HEK293 (cell line): ENCODE measurements at regions not wholly inside any gene's neighbourhood (a gene's known extent, or its start where the extent isn't known, plus 50 kb on each side); places are given as distances from the start of the nearest gene placed in this dataset.

Experiments used
- CTCF ChIA-PET: fragments of 350-600 bp; formaldehyde crosslinking; extraction: SDS; loops from one replicate; lab custom pipeline; 2021; ENCODE audit warnings: antibody characterized with exemption; lab: Yijun Ruan, JAX
- POLR2A ChIA-PET: fragments of 300-600 bp; formaldehyde crosslinking; extraction: SDS; loops from one replicate; lab custom pipeline; 2020; ENCODE audit warnings: antibody characterized with exemption, inconsistent platforms; lab: Yijun Ruan, JAX
- H3K27ac ChIP-seq: fragments of 200-500 bp; sonication (Bioruptor generic); 2 replicates; pipeline ENCODE4 v1.5.1; 2014; ENCODE audit warnings: low read depth, low read length, control low read depth, inconsistent platforms; ENCODE audit errors: extremely low read depth
- H3K36me3 ChIP-seq, 2 experiments: fragments of 200-500 bp in 1 of 2; sonication (Bioruptor generic) in 1 of 2; 1 replicate in 1 of 2; 2 replicates in 1 of 2; pipeline ENCODE4 v1.5.1; 2014 to 2017; ENCODE audit warnings: inconsistent platforms in 2 of 2, low read length in 2 of 2; ENCODE audit not compliant: control insufficient read depth in 2 of 2, insufficient read depth in 1 of 2
- H3K4me1 ChIP-seq: fragments of 200-500 bp; sonication (Bioruptor generic); 2 replicates; pipeline ENCODE4 v1.5.1; 2014; ENCODE audit warnings: mild to moderate bottlenecking, low read length, inconsistent platforms; ENCODE audit not compliant: control insufficient read depth, insufficient read depth
- H3K4me3 ChIP-seq: 2 replicates; pipeline ENCODE4 v1.5.1; 2011; ENCODE audit warnings: low read depth, mild to moderate bottlenecking, control low read depth, low read length, moderate library complexity
- H3K9me3 ChIP-seq: fragments of 200-500 bp; sonication (Bioruptor generic); 2 replicates; pipeline ENCODE4 v1.5.1; 2014; ENCODE audit warnings: low read depth, low read length, inconsistent platforms; ENCODE audit not compliant: control insufficient read depth, insufficient read depth
- BCL11B ChIP-seq: fragments of 450-650 bp; formaldehyde crosslinking; IDR thresholded peaks from 2 replicates; pipeline ENCODE4 v1.5.1; 2016; ENCODE audit warnings: low read depth, missing biosample characterization, missing genetic modification characterization
- HOXC10 ChIP-seq: sonication (generic); formaldehyde crosslinking; IDR thresholded peaks from 2 replicates; pipeline ENCODE4 v1.8.1; 2023; ENCODE audit warnings: mild to moderate bottlenecking, missing genetic modification reagents
- HOXD13 ChIP-seq: sonication (generic); formaldehyde crosslinking; IDR thresholded peaks from 2 replicates; pipeline ENCODE4 v1.8.0; 2022; ENCODE audit warnings: missing genetic modification reagents, borderline replicate concordance
- KLF16 ChIP-seq: fragments of 450-650 bp; formaldehyde crosslinking; IDR thresholded peaks from 2 replicates; pipeline ENCODE4 v1.5.1; 2017; ENCODE audit warnings: missing biosample characterization, missing genetic modification characterization
- MYNN ChIP-seq: fragments of 450-650 bp; formaldehyde crosslinking; IDR thresholded peaks from 2 replicates; pipeline ENCODE4 v1.5.1; 2016; ENCODE audit warnings: missing biosample characterization, missing genetic modification characterization, borderline replicate concordance
- RBAK ChIP-seq: fragments of 450-650 bp; formaldehyde crosslinking; IDR thresholded peaks from 2 replicates; pipeline ENCODE4 v1.5.1; 2016; ENCODE audit warnings: missing biosample characterization, missing genetic modification characterization
- SETDB1 ChIP-seq: IDR thresholded peaks from one replicate; pipeline ENCODE4 v1.6.1; 2017; ENCODE audit warnings: mild to moderate bottlenecking, low read length, moderate library complexity, mixed read lengths; ENCODE audit not compliant: insufficient read length
- SP7 ChIP-seq: fragments of 450-650 bp; formaldehyde crosslinking; IDR thresholded peaks from 2 replicates; pipeline ENCODE4 v1.5.1; 2016; ENCODE audit warnings: missing biosample characterization, missing genetic modification characterization
- ZBTB7A ChIP-seq: fragments of 450-650 bp; formaldehyde crosslinking; IDR thresholded peaks from 2 replicates; pipeline ENCODE4 v1.5.1; 2016; ENCODE audit warnings: low read depth, missing biosample characterization, missing genetic modification characterization
- ZNF169 ChIP-seq: fragments of 450-650 bp; formaldehyde crosslinking; IDR thresholded peaks from 2 replicates; pipeline ENCODE4 v1.5.1; 2016; ENCODE audit warnings: missing biosample characterization, missing genetic modification characterization
- ZNF221 ChIP-seq: fragments of 450-650 bp; formaldehyde crosslinking; IDR thresholded peaks from 2 replicates; pipeline ENCODE4 v1.5.1; 2017; ENCODE audit warnings: missing biosample characterization, missing genetic modification characterization, borderline replicate concordance
- ZNF341 ChIP-seq: fragments of 450-650 bp; formaldehyde crosslinking; IDR thresholded peaks from 2 replicates; pipeline ENCODE4; 2016; ENCODE audit warnings: low read depth, missing biosample characterization, missing genetic modification characterization
- ZNF354C ChIP-seq: fragments of 450-650 bp; formaldehyde crosslinking; IDR thresholded peaks from 2 replicates; pipeline ENCODE4 v1.5.1; 2016; ENCODE audit warnings: missing biosample characterization, missing genetic modification characterization, low read depth, borderline replicate concordance
- ZNF366 ChIP-seq: fragments of 450-650 bp; formaldehyde crosslinking; conservative IDR thresholded peaks from 2 replicates; pipeline ENCODE4 v1.5.1; 2016; ENCODE audit warnings: missing biosample characterization, missing genetic modification characterization
- ZNF48 ChIP-seq: fragments of 450-650 bp; formaldehyde crosslinking; IDR thresholded peaks from 2 replicates; pipeline ENCODE4 v1.5.1; 2016; ENCODE audit warnings: missing biosample characterization, missing genetic modification characterization
- ZNF585B ChIP-seq: fragments of 450-650 bp; formaldehyde crosslinking; IDR thresholded peaks from 2 replicates; pipeline ENCODE4 v1.5.1; 2016; ENCODE audit warnings: missing biosample characterization, missing genetic modification characterization
- ZNF654 ChIP-seq: fragments of 450-650 bp; formaldehyde crosslinking; IDR thresholded peaks from 2 replicates; pipeline ENCODE4 v1.5.1; 2016; ENCODE audit warnings: low read depth, missing biosample characterization, missing genetic modification characterization
- ZNF747 ChIP-seq: fragments of 450-650 bp; formaldehyde crosslinking; IDR thresholded peaks from 2 replicates; pipeline ENCODE4 v1.5.1; 2016; ENCODE audit warnings: missing biosample characterization, missing genetic modification characterization
- ZNF792 ChIP-seq: fragments of 450-650 bp; formaldehyde crosslinking; IDR thresholded peaks from 2 replicates; pipeline ENCODE4 v1.5.1; 2016; ENCODE audit warnings: missing biosample characterization, missing genetic modification characterization
- ZNF837 ChIP-seq: fragments of 450-650 bp; formaldehyde crosslinking; IDR thresholded peaks from 2 replicates; pipeline ENCODE4 v1.5.1; 2016; ENCODE audit warnings: missing biosample characterization, missing genetic modification characterization
- TF ChIP-seq, protein P1 (sequence below): fragments of 450-650 bp; formaldehyde crosslinking; optimal IDR thresholded peaks from 2 replicates; pipeline ENCODE3; 2016; ENCODE audit warnings: missing biosample characterization, mild to moderate bottlenecking, missing genetic modification characterization
- TF ChIP-seq, protein P2 (sequence below): fragments of 450-650 bp; formaldehyde crosslinking; IDR thresholded peaks from 2 replicates; pipeline ENCODE4 v1.5.1; 2016; ENCODE audit warnings: missing biosample characterization, missing genetic modification characterization
- TF ChIP-seq, protein P3 (sequence below): fragments of 450-650 bp; formaldehyde crosslinking; IDR thresholded peaks from 2 replicates; pipeline ENCODE4 v1.5.0; 2017; ENCODE audit warnings: missing biosample characterization, missing genetic modification characterization, borderline replicate concordance
- TF ChIP-seq, protein P4 (sequence below): fragments of 450-650 bp; formaldehyde crosslinking; IDR thresholded peaks from 2 replicates; pipeline ENCODE4; 2016; ENCODE audit warnings: missing biosample characterization, missing genetic modification characterization
- TF ChIP-seq, protein P5 (sequence below): fragments of 450-650 bp; formaldehyde crosslinking; IDR thresholded peaks from 2 replicates; pipeline ENCODE4 v1.5.1; 2016; ENCODE audit warnings: missing biosample characterization, missing genetic modification characterization

DNA sequence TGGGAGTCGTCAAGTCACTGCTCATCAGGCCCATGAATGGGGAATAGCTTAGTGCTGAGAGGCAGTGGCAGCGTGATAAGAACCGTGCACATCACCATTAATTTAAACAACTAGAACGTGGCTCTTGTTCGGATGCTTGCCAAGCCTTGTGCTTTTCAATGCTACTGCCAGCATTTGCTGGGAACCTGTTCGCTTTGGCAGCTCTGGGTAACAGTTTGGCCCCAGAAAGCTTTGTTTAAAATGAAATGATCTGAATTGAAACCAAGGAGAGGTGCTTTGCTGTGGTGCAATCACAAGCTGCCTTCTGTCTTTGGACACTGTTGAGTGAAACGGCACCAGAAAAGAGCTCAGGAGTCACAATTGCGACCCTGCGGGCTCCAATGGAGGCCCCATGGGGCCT is 53.5 kb upstream of the OLFM4 start (continued):
- TF ChIP-seq, protein P1, sequence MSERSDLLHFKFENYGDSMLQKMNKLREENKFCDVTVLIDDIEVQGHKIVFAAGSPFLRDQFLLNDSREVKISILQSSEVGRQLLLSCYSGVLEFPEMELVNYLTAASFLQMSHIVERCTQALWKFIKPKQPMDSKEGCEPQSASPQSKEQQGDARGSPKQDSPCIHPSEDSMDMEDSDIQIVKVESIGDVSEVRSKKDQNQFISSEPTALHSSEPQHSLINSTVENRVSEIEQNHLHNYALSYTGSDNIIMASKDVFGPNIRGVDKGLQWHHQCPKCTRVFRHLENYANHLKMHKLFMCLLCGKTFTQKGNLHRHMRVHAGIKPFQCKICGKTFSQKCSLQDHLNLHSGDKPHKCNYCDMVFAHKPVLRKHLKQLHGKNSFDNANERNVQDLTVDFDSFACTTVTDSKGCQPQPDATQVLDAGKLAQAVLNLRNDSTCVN (tag by site-specific recombination) = no peak
- no peak for TF ChIP-seq ZNF654 (tag by site-specific recombination)
- no peak for TF ChIP-seq SETDB1
- no peak for TF ChIP-seq ZNF221 (tag by site-specific recombination)

DNA sequence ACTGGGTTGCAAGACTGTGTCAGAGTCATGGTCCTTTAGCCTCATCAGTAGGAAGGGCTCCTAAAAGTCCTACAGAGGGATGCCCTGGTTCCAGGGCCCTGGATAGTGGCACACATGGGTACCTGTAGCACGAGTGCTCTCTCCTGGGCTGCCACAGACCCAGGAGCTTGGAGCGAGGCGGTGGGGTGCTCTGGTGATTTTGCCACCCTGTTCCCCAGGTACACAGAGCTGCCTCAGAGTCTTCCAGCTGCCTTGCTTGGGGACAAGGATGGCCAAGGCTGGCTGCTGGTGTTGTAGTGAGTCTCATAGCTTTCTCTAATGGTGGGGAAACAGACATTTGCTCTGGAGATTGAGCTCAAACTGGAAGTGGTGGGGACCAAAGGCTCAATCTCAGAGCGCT is 53.9 kb upstream of the OLFM4 start:
- no peak overlapping the region for H3K4me3 ChIP-seq
- TF ChIP-seq, protein P2, sequence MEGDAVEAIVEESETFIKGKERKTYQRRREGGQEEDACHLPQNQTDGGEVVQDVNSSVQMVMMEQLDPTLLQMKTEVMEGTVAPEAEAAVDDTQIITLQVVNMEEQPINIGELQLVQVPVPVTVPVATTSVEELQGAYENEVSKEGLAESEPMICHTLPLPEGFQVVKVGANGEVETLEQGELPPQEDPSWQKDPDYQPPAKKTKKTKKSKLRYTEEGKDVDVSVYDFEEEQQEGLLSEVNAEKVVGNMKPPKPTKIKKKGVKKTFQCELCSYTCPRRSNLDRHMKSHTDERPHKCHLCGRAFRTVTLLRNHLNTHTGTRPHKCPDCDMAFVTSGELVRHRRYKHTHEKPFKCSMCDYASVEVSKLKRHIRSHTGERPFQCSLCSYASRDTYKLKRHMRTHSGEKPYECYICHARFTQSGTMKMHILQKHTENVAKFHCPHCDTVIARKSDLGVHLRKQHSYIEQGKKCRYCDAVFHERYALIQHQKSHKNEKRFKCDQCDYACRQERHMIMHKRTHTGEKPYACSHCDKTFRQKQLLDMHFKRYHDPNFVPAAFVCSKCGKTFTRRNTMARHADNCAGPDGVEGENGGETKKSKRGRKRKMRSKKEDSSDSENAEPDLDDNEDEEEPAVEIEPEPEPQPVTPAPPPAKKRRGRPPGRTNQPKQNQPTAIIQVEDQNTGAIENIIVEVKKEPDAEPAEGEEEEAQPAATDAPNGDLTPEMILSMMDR (tag by site-specific recombination) = no peak
- TF ChIP-seq ZNF354C (tag by site-specific recombination) (no peak), HOXD13 (no peak), ZNF169 (tag by site-specific recombination) (no peak), ZNF341 (tag by site-specific recombination) (no peak), ZBTB7A (tag by site-specific recombination) (no peak), ZNF837 (tag by site-specific recombination) (no peak), ZNF792 (tag by site-specific recombination) (no peak), SP7 (tag by site-specific recombination) (no peak)
- TF ChIP-seq, protein P3, sequence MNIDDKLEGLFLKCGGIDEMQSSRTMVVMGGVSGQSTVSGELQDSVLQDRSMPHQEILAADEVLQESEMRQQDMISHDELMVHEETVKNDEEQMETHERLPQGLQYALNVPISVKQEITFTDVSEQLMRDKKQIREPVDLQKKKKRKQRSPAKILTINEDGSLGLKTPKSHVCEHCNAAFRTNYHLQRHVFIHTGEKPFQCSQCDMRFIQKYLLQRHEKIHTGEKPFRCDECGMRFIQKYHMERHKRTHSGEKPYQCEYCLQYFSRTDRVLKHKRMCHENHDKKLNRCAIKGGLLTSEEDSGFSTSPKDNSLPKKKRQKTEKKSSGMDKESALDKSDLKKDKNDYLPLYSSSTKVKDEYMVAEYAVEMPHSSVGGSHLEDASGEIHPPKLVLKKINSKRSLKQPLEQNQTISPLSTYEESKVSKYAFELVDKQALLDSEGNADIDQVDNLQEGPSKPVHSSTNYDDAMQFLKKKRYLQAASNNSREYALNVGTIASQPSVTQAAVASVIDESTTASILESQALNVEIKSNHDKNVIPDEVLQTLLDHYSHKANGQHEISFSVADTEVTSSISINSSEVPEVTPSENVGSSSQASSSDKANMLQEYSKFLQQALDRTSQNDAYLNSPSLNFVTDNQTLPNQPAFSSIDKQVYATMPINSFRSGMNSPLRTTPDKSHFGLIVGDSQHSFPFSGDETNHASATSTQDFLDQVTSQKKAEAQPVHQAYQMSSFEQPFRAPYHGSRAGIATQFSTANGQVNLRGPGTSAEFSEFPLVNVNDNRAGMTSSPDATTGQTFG (tag by site-specific recombination) = no peak
- TF ChIP-seq, protein P4, sequence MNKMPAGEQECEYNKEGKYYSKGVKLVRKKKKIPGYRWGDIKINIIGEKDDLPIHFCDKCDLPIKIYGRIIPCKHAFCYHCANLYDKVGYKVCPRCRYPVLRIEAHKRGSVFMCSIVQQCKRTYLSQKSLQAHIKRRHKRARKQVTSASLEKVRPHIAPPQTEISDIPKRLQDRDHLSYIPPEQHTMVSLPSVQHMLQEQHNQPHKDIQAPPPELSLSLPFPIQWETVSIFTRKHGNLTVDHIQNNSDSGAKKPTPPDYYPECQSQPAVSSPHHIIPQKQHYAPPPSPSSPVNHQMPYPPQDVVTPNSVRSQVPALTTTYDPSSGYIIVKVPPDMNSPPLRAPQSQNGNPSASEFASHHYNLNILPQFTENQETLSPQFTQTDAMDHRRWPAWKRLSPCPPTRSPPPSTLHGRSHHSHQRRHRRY = no peak
- TF ChIP-seq, protein P5, sequence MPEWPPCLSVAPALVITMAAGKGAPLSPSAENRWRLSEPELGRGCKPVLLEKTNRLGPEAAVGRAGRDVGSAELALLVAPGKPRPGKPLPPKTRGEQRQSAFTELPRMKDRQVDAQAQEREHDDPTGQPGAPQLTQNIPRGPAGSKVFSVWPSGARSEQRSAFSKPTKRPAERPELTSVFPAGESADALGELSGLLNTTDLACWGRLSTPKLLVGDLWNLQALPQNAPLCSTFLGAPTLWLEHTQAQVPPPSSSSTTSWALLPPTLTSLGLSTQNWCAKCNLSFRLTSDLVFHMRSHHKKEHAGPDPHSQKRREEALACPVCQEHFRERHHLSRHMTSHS = no peak
- TF ChIP-seq, all 188 proteins: peak for 0
- ChIA-PET CTCF (no interaction called here), POLR2A (no interaction called here)
- Histone ChIP-seq H3K4me1 (no peaks in the 10 kb centered on the region), H3K27ac (no peak overlapping the region), H3K36me3 (no peaks in the 10 kb centered on the region), H3K9me3 (no peaks in the 10 kb centered on the region)

DNA sequence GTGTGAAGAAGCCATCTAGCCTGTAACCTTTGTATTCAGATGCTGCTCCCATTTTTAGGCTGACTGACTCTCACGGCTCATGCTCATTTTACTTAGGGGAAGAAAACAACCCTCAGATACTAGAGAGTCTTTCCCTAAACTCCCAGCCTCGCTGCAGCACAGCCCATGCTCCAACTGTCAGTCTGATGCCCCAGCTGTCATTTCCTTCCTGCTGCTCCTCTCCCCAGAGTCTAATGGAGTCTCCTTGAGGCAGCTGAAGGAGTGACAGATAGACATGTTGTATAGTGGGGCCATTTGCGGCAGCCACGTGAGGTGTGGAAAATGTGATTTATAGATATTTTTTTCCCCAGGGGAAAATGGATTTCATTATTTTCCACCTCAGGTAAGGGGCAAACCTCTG is 59.2 kb upstream of the OLFM4 start:
- ChIA-PET CTCF (interaction anchor here (1.1 to 3.0 kb wide), 5 partner anchors 14 to 183 kb away, joined by 3 to 33 read pairs (median 12); no protein-coding TSS in a partner anchor), POLR2A (no interaction called here)
- Histone ChIP-seq H3K4me3 (no peak overlapping the region), H3K4me1 (no peaks in the 10 kb centered on the region), H3K36me3 (no peaks in the 10 kb centered on the region), H3K27ac (no peak overlapping the region), H3K9me3 (no peaks in the 10 kb centered on the region)
- TF ChIP-seq ZNF747 (tag by site-specific recombination) (no peak), BCL11B (no peak), RBAK (tag by site-specific recombination) (no peak), ZNF366 (no peak), ZNF585B (tag by site-specific recombination) (no peak), HOXC10 (CRISPR knock-in tag) (no peak), MYNN (tag by site-specific recombination) (no peak), ZNF48 (tag by site-specific recombination) (no peak), KLF16 (tag by site-specific recombination) (no peak)
